ENCODE measurements at regions not wholly inside any gene's neighbourhood (a gene's known extent, or its start where the extent isn't known, plus 50 kb on each side); places are given as distances from the start of the nearest gene placed in this dataset.
"Not testable (repeated sequence)": the region's sequence is repeated elsewhere in the genome, so short reads cannot be mapped to it uniquely, and the experiment has no call there.

DNA sequence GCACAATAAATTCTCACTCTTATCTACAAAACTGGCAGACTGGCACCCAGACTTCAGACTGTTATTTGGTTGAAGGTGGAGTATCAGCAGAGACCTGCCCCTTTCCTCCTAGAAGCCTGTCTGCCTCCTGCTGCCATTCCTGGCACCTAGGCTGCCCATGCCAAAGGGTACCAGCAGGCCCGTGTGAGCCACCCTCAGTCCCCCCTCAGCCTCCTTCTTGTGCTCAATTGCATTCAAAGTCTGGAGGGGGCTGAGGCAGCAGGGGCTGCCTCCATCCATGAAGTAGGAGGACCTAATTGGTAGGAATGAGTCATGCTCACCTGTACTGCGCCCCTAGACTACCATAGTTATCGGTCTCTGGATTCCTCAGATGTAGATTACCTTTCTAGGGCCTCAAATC, 440.9 kb upstream of the GRM3 start:
- DNase-seq (ENCODE audit: low read depth): no peak

DNA sequence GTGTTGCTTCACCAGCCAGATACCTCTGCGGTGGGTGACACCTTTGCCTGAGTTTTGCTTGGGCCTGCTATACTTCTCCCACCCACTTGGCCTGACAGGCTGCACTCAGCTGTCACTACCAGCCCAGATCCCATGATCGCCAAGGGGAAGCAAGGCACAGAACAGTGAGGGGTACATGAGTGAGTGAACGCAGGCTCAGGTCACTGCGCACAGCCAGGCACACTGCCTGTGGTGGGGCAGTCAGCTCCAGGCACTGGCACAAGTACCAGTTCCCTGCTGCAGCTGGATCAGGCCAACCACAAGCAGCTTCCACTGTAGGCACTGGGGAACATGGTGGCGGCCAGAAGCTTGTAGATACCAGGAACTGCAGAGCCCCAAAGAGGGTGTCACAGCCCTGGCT, 441.9 kb upstream of the GRM3 start:
- DNase-seq (ENCODE audit: low read depth): no peak

DNA sequence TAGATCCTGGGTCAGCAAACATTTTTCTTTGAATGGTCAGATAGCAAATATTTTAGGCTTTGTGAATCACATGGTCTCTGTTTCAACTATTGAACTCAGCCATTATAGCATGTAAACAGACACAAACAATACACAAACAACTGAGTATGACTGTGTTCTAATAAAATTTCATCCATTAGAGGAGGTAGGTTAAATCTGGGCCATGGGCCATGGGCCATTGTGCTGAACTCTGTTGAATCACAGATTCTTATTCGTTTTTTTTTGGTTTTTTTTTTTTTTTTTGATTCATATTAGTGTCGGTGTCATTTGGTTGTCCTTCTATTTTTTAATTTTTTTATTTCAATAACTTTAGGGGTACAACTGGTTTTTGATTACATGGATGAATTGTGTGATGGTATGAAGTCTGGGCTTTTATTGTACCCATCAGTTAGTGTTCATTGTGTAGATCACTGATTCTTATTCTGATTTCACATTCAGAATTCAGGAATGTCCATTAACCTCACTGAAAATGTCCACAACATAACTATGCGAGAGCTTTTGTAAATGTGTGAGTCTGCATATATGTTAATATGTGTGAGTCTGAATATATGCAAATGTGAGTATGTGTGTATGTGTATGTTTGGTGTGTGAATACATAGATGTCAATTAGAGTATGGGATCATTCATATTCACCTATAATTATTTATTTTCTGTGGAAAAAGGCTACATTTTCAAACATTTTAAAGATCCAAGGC, 443.7 kb upstream of the GRM3 start:
- no peak for DNase-seq (ENCODE audit: low read depth)

DNA sequence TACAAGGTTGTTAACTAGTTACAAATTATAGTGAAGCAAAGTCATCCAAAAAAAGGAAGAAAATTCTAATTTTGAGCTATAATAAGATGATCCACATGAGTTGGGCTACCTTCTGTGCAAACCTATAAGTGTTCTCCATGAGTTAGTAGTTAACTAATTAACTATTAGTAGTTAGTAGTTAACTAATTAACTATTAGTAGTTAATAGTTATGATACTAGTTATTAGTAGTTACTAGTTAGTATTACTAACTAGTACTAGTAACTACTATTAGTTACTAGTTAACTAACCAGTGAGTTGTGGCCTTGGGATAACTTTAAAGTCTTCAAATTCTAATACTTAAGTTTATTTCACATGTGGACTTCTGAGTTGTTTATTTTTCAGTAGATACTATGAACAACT, 453.4 kb upstream of the GRM3 start:
- DNase-seq (ENCODE audit: low read depth): no peak

DNA sequence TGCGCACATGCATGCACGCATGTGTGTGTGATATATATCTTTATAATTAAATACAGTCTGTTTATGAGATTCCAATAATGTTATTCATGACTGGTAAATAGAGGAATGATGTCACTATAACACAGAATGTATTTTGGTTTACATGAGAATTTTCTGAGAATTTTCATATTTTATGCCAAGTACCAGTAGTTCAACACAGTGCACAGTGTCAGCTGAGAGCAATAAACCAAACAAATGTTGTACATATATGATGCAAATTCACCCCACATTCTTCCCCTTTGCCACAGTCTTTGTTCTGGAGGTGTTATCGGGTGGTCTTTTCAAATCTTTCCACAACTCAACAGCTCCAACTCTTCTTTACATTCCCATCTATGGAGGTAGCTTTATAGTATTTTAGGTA, 462.2 kb upstream of the GRM3 start:
- no peak for DNase-seq (ENCODE audit: low read depth)

DNA sequence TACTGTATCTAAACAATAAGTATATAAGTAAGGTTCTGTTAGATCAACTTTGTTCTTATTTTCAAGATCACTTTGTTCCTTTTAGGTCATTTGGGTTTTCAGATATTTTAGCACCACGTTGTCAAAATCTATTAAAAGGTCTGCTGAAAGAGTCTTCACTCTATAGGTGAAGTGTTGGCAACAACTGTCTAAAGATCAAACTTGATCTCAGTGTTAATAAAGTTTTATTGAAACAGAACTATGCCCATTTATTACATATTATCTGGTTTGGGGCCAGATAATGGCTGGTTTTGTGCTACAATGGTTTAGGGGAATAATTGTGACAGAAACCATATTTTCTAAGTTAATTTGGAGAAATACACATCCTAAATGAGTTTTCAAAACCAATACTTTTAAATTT, 478.9 kb upstream of the GRM3 start:
- DNase-seq (ENCODE audit: low read depth): no peak

DNA sequence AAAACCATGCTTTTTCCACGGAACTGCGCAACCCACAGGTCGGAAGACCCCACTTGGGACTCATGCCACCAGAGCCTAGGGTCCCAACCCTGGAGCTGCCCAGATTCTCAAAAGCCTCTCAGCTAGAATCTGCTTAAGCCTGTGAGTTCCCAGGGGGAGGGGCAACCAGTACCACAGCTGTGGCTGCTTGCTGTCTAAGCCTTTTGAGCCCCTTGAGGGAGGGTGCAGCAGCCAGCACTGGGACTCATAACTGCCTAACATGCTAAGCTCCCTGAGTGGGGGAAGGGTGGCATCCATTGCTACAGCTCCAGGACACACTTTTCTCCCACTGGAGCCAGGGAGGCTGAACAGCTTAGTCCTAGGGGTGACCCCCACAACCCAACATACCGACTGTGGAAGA, 485.6 kb upstream of the GRM3 start:
- DNase-seq (ENCODE audit: low read depth): no peak

DNA sequence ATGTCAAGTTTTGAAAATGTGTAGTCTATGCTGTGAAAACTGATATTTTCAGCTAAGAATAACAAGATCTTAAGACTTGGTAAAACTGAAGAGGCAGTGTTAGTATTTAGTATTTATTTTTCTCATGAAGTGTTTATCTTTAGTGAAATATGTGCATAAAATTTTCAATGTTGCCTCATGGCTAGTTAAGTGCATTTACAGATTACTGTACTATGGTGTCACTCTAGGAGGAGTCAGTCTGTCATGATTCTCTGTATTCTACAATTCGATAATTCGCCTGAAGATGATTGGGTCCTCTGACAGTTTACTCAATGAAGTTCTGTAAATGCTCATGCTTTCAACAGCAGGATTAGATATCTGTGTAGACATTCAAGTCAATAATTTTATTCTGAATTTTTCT, 488.1 kb upstream of the GRM3 start:
- no peak for DNase-seq (ENCODE audit: low read depth)

DNA sequence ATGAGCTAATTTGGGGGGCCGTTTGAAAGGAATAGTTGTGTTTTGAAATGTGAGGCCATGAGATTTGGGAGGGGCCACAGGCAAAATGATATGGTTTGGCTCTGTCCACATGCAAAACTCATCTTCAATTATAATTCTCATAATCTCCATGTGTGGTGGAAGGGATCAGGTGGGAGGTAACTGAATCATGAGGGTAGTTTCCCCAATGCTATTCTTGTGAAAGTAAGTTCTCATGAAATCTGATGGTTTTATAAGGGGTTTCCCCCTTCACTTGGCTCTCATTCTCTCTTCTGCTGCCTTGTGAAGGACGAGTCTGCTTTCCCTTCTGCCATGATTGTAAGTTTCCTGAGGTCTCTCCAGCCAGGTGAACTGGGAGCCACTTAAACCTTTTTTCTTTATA, 490.8 kb upstream of the GRM3 start:
- DNase-seq (ENCODE audit: low read depth): no peak

DNA sequence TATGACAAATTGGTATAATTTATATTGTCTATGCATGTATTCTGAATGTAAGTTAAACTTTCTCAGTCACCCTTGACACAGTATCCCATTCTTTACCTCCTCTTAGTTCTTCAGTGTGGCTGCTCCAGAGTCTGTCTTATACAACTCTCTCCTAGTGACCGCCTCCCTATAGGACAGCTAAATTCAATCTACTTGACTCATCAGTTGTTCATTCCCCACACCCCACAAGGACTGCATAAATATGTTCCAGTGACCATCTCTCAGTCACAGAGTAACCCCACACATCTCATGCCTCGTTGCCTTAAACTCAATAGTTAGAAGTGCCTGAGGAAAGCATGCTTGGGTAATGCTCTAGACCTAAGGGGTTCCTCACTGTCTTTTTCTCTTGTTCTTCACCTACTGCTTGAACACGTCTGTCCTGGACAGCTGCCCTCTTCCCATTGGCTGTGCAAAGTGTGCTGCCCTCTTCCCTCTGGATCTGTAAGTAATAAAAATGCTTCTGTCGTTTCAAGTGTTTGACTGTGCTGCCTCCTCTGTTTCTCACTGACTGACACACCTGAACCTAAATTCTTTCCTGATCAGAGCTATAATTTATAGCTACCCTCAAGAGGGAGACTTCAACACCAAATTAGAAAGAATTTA, 494.6 kb upstream of the GRM3 start:
- no peak for DNase-seq (ENCODE audit: low read depth)

DNA sequence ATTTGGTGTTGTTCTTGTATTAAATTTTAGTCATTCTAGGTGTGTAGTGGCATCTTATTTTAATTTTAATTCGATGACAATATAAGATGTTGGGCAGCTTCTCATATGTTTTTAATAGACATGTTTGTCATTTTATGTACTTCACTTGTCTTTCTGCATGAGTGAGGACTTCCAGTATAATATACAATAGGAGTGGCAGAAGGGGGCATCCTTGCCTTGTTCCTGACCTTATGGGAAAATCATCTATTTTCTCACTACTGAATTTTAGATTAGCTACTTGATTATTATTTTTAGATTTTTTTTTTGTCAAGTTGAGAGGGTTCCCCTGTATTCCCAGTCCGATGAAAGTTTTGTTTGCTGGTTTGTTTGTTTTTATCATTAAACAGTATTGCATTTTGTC, 495.2 kb upstream of the GRM3 start:
- DNase-seq (ENCODE audit: low read depth): no peak

DNA sequence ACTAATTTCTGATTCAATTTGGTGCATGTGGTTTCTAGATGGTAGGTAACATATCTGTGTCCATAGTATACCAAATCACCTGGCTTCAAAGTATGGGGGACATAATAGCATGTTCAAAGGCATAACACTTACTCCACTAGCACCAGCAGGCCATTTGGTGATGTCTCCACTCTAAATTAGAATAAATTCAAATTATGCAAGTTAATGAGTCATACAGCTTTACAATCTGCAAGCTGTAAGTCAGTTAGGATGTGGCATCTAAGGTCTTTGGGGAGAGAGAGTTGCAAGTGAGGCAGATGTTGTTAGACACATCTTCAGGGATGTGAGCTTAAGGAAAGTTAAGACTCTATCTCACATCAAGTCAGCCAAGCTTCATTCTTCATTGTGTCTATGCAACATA, 506.4 kb upstream of the GRM3 start:
- no peak for DNase-seq (ENCODE audit: low read depth)

DNA sequence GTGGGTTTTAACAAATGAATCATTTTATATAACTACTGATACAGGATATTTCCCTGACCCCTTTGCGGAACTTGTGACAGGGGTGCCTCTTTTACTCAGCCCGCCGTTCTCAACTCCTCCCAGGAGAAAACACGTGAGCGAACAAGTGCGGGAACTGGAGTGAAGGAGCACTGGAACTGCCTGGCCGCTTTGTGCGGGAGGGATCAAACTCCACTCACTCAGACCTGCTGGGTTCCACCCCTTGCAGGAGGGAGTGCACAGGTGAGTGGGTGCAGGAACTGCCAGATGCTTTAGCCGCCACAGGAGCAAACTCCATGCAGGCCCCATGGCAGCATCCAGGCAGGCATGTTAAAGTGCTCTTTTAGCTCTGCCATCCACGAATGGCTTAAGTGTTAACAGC, 513.4 kb upstream of the GRM3 start:
- no peak for DNase-seq (ENCODE audit: low read depth)

DNA sequence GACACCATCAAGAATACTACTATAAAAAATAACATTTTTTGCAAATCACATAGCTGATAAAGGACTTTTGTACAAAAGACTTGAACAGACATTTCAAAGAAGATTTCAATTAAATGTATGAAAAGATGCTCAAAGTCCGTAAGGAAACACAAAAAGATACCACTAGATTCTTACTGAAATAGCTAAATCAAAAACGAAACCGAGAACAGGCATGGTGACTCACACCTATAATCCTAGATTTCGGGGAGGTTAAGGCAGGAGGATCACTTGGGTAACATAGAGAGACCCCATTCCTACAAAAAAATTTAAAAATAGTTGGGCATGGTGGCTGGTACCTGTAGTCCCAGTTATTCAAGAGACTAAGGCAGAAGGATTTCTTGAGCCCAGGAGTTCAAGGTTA, 520.2 kb upstream of the GRM3 start:
- DNase-seq (ENCODE audit: low read depth): no peak

DNA sequence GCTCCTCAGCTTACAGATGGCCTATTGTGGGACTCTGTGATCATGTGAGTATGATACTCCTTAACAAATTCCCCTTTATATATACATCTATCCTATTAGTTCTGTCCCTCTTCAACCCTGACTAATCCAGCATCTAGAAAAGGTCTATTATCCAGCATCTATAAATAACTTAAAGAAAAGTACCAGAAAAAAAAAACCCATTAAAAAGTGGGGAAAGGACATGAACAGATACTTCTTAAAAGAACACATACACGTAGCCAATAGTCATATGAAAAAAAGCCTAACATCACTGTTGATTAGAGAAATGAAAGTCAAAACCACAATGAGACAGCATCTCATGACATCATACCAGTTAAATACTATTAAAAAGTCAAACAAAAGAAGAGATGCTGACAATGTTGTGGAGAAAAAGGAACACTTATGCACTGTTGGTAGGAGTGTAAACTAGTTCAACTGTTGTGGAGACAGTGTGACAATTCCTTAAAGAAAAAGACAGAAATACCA, 549.5 kb upstream of the GRM3 start:
- no peak for DNase-seq (ENCODE audit: low read depth)

DNA sequence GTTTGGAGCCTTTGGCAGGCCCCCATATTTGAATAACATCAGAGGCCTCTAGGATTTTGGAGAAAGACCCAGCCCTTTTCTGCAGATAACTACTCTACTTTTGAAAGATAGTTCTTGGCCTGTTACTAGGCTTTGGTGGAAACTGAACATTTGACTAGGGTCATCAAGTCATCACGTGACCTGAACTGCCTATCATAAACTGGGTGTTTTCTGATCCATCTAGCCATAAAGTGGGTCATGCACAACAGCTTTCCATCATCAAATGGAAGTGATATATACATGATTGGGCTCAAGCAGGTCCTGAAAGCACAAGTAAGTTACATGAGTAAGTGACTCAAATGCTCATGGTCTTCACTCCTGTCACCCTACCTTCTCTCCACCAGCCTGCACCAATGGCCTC, 552.3 kb upstream of the GRM3 start:
- no peak for DNase-seq (ENCODE audit: low read depth)

DNA sequence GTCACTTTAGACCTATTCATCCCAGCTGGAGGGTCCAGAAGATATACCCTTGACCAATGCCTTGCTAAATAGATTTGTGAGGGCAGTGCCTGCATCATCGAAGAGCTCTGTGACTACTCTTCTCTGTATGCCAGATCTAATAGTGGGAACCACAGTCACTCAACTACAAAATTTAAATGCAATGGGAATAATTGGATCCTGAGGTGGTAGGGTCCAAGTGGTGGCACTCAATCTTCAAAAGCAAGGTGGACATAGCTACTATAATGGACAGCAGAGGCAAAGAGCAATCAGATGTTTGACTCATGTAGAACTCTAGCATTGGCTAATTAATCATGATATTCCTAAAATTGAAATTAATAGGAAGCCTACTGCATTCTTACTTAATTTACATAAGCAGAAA, 554.3 kb upstream of the GRM3 start:
- DNase-seq (ENCODE audit: low read depth): no peak

DNA sequence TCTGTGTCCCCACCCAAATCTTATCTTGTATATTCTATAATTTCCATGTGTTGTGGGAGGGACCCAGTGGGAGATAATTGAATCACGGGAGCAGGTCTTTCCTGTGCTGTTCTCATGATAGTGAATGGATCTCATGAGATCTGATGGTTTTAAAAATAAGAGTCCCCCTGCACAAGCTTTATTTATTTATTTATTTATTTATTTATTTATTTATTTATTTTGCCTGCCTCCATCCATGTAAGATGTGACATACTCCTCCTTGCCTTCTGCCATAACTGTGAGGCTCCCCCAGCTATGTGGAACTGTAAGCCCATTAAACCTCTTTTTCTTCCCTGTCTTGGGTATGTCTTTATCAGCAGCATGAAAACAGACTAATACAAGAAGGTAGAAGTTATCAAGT, 579.1 kb upstream of the GRM3 start:
- not testable (repeated sequence) for DNase-seq (ENCODE audit: low read depth)

DNA sequence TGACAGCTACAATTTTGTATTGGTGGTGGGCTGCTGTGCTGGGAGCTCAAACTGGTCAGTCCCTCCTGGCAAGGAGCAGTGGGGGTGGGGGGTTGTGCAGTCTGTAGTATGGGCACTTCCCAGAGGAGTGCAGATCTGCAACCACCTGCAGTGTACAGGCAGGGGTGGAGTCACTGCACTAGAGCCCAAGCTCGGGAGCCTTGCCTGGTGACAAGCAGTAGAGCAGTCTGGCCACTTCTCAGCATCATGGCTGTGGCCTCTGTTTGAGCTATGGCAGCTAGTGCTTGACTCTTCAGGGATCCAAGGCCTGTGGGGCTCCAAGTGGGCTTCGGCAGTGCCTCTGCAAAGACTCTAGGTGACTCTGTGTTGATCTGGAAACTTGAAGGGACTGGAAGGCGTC, 585.1 kb upstream of the GRM3 start:
- DNase-seq (ENCODE audit: low read depth): no peak

DNA sequence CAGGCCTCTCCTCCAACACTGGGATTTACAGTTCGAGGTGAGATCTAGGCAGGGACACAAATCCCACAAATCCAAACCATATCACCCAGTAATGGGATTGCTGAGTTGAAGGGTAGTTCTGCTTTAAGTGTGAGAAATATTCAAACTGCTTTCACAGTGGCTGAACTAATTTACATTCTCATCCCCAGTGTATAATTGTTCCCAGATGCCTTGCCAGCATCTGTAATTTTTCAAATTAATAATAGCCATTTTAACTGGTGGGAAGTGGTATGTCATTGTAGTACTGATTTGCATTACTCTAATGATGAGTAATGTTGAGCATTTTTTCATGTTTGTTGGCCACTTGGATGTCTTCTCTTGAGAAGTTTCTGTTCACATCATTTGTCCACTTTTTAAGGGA, 592.8 kb upstream of the GRM3 start:
- no peak for DNase-seq (ENCODE audit: low read depth)

DNA sequence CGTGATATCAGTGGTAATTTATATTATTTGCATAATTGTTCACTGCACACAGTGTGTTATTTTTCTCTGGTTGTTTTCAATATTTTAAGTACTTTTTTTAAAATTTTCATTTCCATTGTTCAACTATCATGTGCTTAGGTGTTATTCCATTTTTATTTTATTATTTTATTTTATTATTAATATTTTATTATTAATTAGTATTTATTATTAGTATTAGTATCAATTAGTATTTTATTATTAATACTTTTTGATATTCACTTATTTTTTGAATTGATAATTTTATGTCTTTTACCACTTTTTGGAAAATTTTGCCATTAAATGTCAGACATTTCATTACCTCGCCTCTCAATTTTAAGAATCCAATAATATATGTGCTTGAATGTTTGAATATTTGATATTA, 593.8 kb upstream of the GRM3 start:
- DNase-seq (ENCODE audit: low read depth): no peak

DNA sequence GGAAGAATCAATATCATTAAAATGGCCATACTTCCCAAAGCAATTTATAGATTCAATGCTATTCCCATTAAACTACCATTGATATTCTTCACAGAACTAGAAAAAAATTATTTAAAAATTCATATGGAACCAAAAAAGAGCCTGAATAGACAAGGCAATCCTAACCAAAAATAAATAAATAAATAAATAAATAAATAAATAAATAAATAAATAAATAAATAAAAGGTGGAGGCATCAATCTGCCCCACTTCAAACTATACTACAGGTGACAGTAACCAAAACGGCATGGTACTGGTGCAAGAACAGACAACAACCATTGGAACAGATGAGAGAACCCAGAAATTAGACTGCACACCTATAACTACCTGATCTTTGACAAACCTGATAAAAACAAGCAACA, 598.5 kb upstream of the GRM3 start:
- DNase-seq (ENCODE audit: low read depth): not testable (repeated sequence)

DNA sequence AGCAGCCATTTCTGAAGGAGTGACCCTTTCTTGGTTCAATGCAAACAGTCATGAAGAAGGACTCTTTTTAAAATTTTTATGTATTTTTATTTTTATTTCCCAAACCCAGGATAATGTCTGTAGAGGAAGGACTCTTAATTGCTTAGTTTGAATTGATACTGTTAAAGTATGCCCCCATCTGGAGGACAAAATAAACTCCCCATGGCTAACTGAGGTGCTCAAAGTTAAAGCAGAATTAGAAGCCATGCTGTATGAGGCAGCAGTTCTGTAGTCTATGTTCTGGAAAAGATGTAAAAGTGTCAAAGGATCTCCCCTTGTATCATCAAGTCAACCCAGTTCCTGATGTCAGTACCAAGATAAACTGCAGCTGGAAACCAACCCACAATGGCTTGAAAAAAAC, 617.9 kb upstream of the GRM3 start:
- no peak for DNase-seq (ENCODE audit: low read depth)

DNA sequence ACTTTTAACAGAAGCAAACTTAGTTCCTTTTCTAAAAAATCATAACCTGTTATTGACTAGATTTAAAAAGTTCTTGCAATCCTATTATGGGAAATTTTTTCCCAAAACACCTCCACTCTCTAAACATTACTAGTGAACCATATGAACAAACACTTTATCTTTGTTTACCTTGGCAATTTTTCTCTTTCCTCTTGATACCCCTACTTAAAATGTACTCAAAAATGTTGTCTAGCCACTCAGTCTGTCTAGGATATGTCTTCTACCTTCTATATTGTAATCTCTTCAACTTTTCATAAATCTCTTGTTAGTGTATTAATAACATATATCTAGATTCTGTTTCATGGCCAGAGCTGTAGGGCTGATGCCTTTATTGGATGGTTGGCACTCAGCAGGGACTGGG, 630.0 kb upstream of the GRM3 start:
- DNase-seq (ENCODE audit: low read depth): no peak

Measured in fibroblast of the conjunctiva (primary cell).